ENCODE measurements at regions not wholly inside any gene's neighbourhood (a gene's known extent, or its start where the extent isn't known, plus 50 kb on each side); places are given as distances from the start of the nearest gene placed in this dataset.

GRCh38 chr4:125447551-125448290 is 133.0 kb downstream of the FAT4 start:
- no peaks in the 10 kb centered on the region for H3K9me3 ChIP-seq
- no peak overlapping the region for H3K4me3 ChIP-seq
- ATAC-seq, result no peak
- H3K27ac ChIP-seq, result no peak overlapping the region
- no peaks in the 10 kb centered on the region for H3K4me1 ChIP-seq
- WGBS, 3 donors, result 73 to 76% (median 75%) methylated on average over 6 of the region's 6 CpGs
- DNase-seq, result no peak
- H3K27me3 ChIP-seq (ENCODE audit: insufficient read depth in 3 of 3, low read length in 2 of 3), result no peaks in the 10 kb centered on the region
- H3K36me3 ChIP-seq (ENCODE audit: insufficient read depth in 1 of 2, low read depth in 1 of 2), result peaks cover 3 to 9% of the 10 kb centered on the region in 2 donors
- intact Hi-C loops (cut with DNase I), result no loop called here
- TF ChIP-seq, protein P1, sequence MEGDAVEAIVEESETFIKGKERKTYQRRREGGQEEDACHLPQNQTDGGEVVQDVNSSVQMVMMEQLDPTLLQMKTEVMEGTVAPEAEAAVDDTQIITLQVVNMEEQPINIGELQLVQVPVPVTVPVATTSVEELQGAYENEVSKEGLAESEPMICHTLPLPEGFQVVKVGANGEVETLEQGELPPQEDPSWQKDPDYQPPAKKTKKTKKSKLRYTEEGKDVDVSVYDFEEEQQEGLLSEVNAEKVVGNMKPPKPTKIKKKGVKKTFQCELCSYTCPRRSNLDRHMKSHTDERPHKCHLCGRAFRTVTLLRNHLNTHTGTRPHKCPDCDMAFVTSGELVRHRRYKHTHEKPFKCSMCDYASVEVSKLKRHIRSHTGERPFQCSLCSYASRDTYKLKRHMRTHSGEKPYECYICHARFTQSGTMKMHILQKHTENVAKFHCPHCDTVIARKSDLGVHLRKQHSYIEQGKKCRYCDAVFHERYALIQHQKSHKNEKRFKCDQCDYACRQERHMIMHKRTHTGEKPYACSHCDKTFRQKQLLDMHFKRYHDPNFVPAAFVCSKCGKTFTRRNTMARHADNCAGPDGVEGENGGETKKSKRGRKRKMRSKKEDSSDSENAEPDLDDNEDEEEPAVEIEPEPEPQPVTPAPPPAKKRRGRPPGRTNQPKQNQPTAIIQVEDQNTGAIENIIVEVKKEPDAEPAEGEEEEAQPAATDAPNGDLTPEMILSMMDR (IDR thresholded peaks at IDR 0.05), result no peak

DNA sequence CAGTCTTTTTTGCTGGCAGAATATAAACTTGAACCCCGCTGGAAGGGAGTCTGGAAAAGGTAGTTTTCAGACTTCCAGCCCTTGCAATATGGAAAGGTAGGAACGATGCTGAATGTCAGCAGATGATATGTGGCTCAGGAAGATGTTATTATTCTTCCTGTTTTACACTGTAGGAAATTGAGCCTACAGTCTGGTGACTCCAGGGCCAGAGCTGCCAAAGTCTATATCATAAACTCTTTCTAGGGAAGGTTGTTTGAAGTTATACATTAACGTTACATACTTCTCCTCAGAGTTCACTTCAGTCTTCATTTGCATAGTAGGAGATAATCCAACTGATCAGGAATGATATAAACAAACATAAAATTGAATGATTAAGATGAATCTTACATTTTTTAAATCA is 141.3 kb downstream of the FAT4 start:
- intact Hi-C loops (cut with DNase I), result no loop called here
- no peak overlapping the region for H3K27ac ChIP-seq
- H3K4me1 ChIP-seq, result no peaks in the 10 kb centered on the region
- peaks cover 4% of the 10 kb centered on the region for H3K9me3 ChIP-seq
- peaks cover 3 to 4% of the 10 kb centered on the region in 2 donors for H3K36me3 ChIP-seq (ENCODE audit: insufficient read depth in 1 of 2, low read depth in 1 of 2)
- TF ChIP-seq, protein P1 (IDR thresholded peaks at IDR 0.05), result no peak
- ATAC-seq (no peak), DNase-seq (no peak)
- no peak overlapping the region for H3K4me3 ChIP-seq
- WGBS, 3 donors, result 75 to 84% (median 81%) methylated on average over 3 of the region's 3 CpGs
- H3K27me3 ChIP-seq (ENCODE audit: insufficient read depth in 3 of 3, low read length in 2 of 3), result no peaks in the 10 kb centered on the region

- intact Hi-C loops (cut with DNase I), result no loop called here
- WGBS, 3 donors, result 77 to 89% (median 84%) methylated on average over 1 of the region's 1 CpG
These were observed 144.8 kb downstream of the FAT4 start for GRCh38 chr4:125459531-125459930.

GRCh38 chr4:125461676-125462363 is 147.1 kb downstream of the FAT4 start:
- ATAC-seq (no peak), DNase-seq (no peak)
- TF ChIP-seq, protein P1 (IDR thresholded peaks at IDR 0.05), result no peak
- Histone ChIP-seq H3K9me3 (peaks cover 4% of the 10 kb centered on the region), H3K27ac (no peak overlapping the region), H3K36me3 (ENCODE audit: insufficient read depth in 1 of 2, low read depth in 1 of 2) (no peaks in the 10 kb centered on the region), H3K4me1 (no peaks in the 10 kb centered on the region), H3K4me3 (no peak overlapping the region), H3K27me3 (ENCODE audit: insufficient read depth in 3 of 3, low read length in 2 of 3) (no peaks in the 10 kb centered on the region)
- intact Hi-C loops (cut with DNase I), result no loop called here
- 87 to 90% (median 89%) methylated on average over 3 of the region's 3 CpGs for WGBS, 3 donors

More at GRCh38 chr4:125459531-125459930, 144.8 kb downstream of the FAT4 start:
- Histone ChIP-seq H3K27me3 (ENCODE audit: insufficient read depth in 3 of 3, low read length in 2 of 3) (no peaks in the 10 kb centered on the region), H3K4me3 (no peak overlapping the region), H3K36me3 (ENCODE audit: insufficient read depth in 1 of 2, low read depth in 1 of 2) (no peaks in the 10 kb centered on the region), H3K9me3 (peaks cover 4% of the 10 kb centered on the region), H3K4me1 (no peaks in the 10 kb centered on the region), H3K27ac (no peak overlapping the region)
- TF ChIP-seq, protein P1 (IDR thresholded peaks at IDR 0.05), result no peak
- ATAC-seq (no peak), DNase-seq (no peak)

Measured in psoas muscle (tissue), 7 donors.